Stimulated activated CD8-positive, alpha-beta memory T cell treated with anti-CD3 and anti-CD28 coated beads, Interleukin-12 subunit alpha, Interleukin-12 subunit beta, amount 100 ng/mL, for 4 hours (primary cell): ENCODE measurements at regions not wholly inside any gene's neighbourhood (a gene's known extent, or its start where the extent isn't known, plus 50 kb on each side); places are given as distances from the start of the nearest gene placed in this dataset.

Experiments
- DNase-seq: peaks from one replicate; pipeline ENCODE4 v3.0.0-alpha.2; 2020; ENCODE audit warnings: low read depth

- no peak for DNase-seq
Observed at GRCh38 chr3:94862703-94863102, 799.8 kb downstream of the NSUN3 start.

- no peak for DNase-seq
Observed at GRCh38 chr3:94869059-94869547, 806.2 kb downstream of the NSUN3 start.

- no peak for DNase-seq
Observed at GRCh38 chr3:94873751-94874150, 810.9 kb downstream of the NSUN3 start.

GRCh38 chr3:94875149-94875548, 812.3 kb downstream of the NSUN3 start:
- no peak for DNase-seq

- no peak for DNase-seq
Observed at GRCh38 chr3:94887065-94887464, 824.2 kb downstream of the NSUN3 start.

GRCh38 chr3:94896994-94897393, 834.1 kb downstream of the NSUN3 start:
- no peak for DNase-seq

GRCh38 chr3:94904156-94904674, 841.4 kb downstream of the NSUN3 start:
- no peak for DNase-seq

- no peak for DNase-seq
Observed at GRCh38 chr3:94909726-94910125, 846.9 kb downstream of the NSUN3 start.

- DNase-seq, result no peak
Observed at GRCh38 chr3:94912656-94913055, 849.8 kb downstream of the NSUN3 start.

GRCh38 chr3:94927175-94927574, 864.3 kb downstream of the NSUN3 start:
- DNase-seq, result no peak

GRCh38 chr3:94928921-94929320, 866.1 kb downstream of the NSUN3 start:
- DNase-seq, result no peak

GRCh38 chr3:94935738-94936580, 873.1 kb downstream of the NSUN3 start:
- DNase-seq, result no peak

GRCh38 chr3:94937980-94938379, 875.1 kb downstream of the NSUN3 start:
- DNase-seq, result no peak

- DNase-seq, result no peak
Observed at GRCh38 chr3:94946683-94947082, 883.8 kb downstream of the NSUN3 start.

GRCh38 chr3:94961423-94962100, 898.7 kb downstream of the NSUN3 start:
- no peak for DNase-seq

GRCh38 chr3:94965867-94966475, 903.1 kb downstream of the NSUN3 start:
- DNase-seq, result no peak

GRCh38 chr3:94967196-94967595, 904.3 kb downstream of the NSUN3 start:
- DNase-seq, result no peak

GRCh38 chr3:94968519-94968918, 905.7 kb downstream of the NSUN3 start:
- no peak for DNase-seq

- no peak for DNase-seq
Observed at GRCh38 chr3:94972066-94972465, 909.2 kb downstream of the NSUN3 start.

GRCh38 chr3:94978084-94978483, 915.2 kb downstream of the NSUN3 start:
- DNase-seq, result no peak

GRCh38 chr3:94985778-94986177, 922.9 kb downstream of the NSUN3 start:
- no peak for DNase-seq

GRCh38 chr3:94990952-94991705, 928.3 kb downstream of the NSUN3 start:
- no peak for DNase-seq
